Cardiac fibroblast (primary cell): ENCODE measurements at regions not wholly inside any gene's neighbourhood (a gene's known extent, or its start where the extent isn't known, plus 50 kb on each side); places are given as distances from the start of the nearest gene placed in this dataset.
A peak's percentile ranks its signal among the peaks of the same experiment; 100 is the strongest.

Experiments
- DNase-seq, 2 donors: peaks; one replicate each; pipeline versions ENCODE4 v3.0.0 to v3.0.0-alpha.2; 2010; ENCODE audit warnings: low read depth in 2 of 2
- H3K4me3 ChIP-seq, 2 donors: replicated peaks in 1 of 2; 1 replicate in 1 of 2; 2 replicates in 1 of 2; pipeline ENCODE4 v1.5.1; 2011; ENCODE audit warnings: low read depth in 2 of 2, low read length in 2 of 2, mild to moderate bottlenecking in 2 of 2, moderate library complexity in 1 of 2
- TF ChIP-seq, protein P1 (sequence below): IDR thresholded peaks from one replicate; pipeline ENCODE4 v1.5.1; 2011; ENCODE audit warnings: low read depth, mild to moderate bottlenecking, low read length, inconsistent platforms

DNA sequence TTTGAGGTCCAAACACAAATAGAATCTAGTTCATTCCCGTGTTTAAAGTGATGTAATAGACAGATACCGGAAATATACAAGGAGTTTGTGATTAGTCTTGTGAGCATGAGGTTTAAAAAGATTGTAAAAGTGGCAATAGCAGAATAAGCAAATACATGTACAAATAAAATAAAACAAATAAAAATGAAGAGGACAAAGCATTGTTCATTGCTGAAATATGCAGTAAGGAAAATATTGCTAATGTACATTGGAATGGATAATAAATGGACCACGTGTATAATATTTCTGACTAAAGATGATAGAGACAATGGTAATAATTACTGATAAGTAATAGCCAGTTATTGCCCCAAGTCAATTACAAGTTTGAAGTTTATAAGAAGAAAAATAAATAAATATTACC is 75.6 kb upstream of the RTL1 start:
- DNase-seq = peak in 1 of 2 donors; percentile 12
- TF ChIP-seq, protein P1, sequence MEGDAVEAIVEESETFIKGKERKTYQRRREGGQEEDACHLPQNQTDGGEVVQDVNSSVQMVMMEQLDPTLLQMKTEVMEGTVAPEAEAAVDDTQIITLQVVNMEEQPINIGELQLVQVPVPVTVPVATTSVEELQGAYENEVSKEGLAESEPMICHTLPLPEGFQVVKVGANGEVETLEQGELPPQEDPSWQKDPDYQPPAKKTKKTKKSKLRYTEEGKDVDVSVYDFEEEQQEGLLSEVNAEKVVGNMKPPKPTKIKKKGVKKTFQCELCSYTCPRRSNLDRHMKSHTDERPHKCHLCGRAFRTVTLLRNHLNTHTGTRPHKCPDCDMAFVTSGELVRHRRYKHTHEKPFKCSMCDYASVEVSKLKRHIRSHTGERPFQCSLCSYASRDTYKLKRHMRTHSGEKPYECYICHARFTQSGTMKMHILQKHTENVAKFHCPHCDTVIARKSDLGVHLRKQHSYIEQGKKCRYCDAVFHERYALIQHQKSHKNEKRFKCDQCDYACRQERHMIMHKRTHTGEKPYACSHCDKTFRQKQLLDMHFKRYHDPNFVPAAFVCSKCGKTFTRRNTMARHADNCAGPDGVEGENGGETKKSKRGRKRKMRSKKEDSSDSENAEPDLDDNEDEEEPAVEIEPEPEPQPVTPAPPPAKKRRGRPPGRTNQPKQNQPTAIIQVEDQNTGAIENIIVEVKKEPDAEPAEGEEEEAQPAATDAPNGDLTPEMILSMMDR = no peak
- no peak overlapping the region for H3K4me3 ChIP-seq

DNA sequence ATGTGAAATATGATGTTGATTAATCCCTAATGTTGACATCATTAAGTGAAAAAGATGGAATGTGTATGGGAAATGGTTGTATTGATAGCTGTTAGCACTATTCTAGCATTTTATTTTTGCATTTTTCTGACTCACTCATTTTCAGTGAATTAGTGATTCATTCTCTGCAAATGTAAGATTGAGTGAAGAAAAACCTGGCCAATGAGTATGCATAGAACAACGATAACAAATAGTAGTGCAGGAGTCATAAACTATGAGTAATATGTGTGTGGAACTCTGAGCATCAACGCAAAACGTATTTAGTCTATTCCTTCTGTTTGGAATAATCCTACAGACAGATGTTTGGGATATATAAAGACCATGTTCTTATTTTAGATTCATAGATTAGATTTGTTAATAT is 76.3 kb upstream of the RTL1 start:
- no peak overlapping the region for H3K4me3 ChIP-seq
- DNase-seq = peak; percentile 33 to 72
- TF ChIP-seq, protein P1 = no peak

DNA sequence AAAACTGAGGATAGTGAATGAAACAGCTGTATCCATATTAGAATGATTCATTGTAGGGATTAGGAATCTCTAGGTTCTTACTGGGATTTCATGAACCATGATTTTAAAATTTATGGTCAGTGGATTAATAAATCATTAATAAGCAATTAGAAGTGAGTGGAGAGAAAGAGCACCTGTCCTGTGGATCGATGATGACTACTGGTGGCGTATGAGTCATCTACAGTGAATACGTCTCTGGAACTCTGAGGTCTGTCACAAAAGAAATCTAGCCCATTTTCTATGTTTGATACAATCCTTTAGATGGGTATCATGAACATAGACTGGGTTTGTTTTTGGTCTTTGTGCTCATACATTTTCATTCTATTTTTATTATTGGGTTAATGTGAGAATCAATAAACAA is 77.3 kb upstream of the RTL1 start:
- TF ChIP-seq, protein P1 = no peak
- DNase-seq = no peak
- H3K4me3 ChIP-seq = no peak overlapping the region

DNA sequence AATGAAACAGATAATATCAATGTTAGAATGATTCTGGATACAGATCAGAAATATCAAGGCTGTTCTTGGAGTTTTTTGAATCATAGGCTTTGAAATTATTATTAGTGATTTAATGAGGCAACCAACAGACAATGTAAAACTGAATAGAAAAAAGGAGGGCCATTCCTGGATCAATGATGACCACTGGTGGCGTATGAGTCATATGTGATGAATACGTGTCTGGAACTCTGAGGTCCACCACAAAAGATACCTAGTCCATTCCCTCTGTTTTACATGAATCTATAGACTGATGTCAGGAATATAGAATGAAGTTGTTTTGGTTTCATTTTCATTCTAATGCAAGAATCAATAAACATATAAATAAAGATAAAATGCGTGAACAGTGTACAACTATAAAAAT is 78.3 kb upstream of the RTL1 start:
- no peak overlapping the region for H3K4me3 ChIP-seq
- peak in 1 of 2 donors; percentile 36 for DNase-seq
- TF ChIP-seq, protein P1 = no peak

DNA sequence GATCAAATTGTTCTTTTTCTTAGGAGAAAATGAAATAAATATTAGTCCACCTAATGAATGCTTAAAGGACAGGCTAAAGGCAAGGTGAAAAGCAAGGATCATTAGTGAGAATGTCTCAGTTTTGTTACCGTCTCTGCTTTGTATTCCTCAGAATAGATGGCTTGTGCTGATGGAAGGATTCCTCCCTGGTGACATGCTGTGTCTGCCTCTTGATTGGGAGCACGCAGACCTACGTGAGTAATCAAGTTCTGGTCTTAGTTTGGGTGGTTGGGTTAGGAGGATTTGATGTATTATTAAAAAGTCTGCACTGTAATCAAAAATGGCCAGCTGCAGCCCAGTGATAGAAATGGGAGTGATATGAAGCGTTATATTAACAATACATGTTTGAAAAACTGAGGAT is 78.8 kb upstream of the RTL1 start:
- H3K4me3 ChIP-seq = no peak overlapping the region
- TF ChIP-seq, protein P1 = no peak
- DNase-seq = no peak

DNA sequence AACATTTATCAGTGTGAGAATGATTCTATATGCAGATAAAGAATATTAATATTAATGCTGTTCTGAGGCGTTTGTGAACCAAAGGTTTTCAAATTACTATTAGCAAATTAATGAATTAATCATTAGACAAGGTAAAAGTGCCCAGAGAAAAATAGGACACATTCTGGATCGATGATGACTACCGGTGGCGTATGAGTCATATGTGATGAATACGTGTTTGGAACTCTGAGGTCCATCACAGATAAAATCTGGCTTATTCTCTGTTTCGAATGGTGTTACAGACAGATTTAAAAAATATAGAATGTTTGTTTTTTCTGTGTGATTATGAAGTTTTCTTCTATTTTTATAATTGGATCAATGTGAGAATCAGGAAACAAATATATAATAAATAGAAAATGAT is 79.2 kb upstream of the RTL1 start:
- DNase-seq = peak in 1 of 2 donors; percentile 34
- TF ChIP-seq, protein P1 = no peak

DNA sequence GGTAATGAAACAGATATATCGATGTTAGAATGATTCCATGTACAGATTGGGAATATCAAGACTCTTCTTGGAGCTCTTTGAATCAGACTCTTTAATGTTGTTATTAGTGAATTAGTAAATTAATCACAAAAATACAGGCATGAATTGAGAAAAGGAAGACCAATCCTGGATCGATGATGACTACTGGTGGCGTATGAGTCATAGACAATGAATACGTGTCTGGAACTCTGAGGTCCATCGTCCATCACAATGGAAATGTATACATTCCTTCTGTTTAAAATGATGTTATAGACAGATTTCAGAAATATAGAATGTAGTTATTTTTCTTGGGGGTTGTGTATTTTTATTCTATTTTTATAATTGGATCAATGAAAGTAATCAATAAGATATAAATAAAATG is 80.2 kb upstream of the RTL1 start:
- no peak overlapping the region for H3K4me3 ChIP-seq
- DNase-seq = no peak
- TF ChIP-seq, protein P1 = no peak

More for the DNA sequence above, 79.2 kb upstream of the RTL1 start:
- H3K4me3 ChIP-seq = no peak overlapping the region
